Activated naive CD4-positive, alpha-beta T cell (primary cell): ENCODE measurements at regions not wholly inside any gene's neighbourhood (a gene's known extent, or its start where the extent isn't known, plus 50 kb on each side); places are given as distances from the start of the nearest gene placed in this dataset.

Source experiments
- DNase-seq, 4 experiments: peaks; one replicate each; lab custom pipeline; 2025; lab: John Stamatoyannopoulos, UW

DNA sequence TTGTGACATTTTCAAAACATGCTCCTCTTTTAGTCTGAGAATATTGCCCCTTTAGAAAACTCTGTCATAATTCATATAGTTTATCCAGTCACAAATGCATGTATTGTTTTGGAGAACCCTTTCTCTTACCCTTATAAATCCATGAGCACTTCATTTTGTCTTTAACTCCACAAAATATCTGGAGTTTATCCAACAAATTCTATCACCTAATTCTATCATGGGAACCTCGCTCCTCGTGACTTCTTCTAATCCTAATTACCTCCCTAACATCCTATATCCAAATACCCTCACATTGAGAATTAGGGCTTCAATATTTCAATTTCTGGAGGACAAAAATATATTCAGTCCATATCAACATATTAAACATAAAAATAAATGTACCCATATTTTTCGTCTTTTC is 1565.9 kb downstream of the ARAP2 start:
- DNase-seq: no peak

DNA sequence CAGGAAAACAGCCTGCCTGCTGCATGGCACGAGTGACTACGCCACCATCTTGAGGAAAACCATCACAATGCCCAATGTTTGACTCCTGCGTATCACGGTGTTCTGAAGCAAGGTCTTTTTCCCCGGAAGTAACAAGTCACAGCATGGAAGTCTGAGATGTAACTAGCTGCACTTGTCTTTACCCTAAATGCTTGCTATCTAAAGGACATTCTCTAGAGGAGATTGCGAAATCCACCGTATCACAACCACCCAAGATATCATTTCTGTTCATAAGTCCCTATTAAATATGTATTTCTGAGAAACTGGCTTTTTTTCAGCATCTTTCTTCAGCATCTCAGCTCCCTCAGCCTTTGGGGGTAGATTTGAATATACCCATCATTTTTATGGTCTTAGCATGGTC is 1565.1 kb downstream of the ARAP2 start:
- no peak for DNase-seq

DNA sequence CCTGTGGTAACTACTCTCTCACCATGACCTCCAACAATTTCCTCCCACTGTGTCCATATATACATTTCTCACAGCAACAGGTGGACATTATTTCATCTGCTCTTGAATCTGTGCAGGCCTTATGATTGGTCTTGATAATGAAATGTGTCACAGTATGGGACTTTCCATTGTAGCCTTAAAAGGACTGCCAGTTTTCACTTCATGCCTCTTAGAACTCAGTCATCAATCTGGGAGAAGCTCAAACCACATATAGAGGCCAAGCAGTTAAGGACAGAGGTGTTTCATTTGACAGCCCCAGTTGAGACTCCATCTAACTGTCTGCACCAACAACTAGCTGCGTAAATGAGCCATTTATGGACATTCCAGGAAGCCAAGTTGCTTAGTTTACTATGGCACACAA is 1534.8 kb downstream of the ARAP2 start:
- no peak for DNase-seq

DNA sequence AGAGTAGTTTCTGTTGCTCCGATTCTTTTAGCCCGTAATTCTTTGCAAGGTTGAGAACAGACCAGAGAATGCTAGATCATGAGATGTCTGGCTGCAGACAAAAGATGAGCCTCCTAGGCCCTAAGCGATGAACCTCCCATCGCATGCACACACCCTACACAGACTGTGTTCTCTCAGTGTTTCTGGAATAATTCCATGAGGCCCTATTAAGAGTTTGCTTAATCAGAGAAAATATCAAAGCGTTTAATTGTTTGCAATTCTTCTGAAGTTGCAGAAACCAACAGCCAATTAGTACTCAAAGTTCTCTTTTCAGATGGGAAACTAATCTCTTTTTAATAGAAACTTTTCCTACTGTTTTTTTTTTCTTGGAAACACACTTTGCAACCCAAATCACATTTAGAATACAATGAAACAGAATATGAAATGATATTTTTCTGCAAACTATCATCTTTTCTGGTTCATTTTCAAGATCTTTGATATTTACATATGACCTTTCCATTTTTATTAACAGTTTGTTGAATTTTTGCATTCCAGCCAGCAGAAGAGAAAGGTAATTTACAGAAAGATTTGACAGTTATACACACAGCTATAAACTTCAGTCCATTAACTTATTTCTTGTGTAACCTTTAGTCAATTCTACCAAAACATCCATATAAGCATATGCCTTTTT is 1525.6 kb downstream of the ARAP2 start:
- DNase-seq: no peak

DNA sequence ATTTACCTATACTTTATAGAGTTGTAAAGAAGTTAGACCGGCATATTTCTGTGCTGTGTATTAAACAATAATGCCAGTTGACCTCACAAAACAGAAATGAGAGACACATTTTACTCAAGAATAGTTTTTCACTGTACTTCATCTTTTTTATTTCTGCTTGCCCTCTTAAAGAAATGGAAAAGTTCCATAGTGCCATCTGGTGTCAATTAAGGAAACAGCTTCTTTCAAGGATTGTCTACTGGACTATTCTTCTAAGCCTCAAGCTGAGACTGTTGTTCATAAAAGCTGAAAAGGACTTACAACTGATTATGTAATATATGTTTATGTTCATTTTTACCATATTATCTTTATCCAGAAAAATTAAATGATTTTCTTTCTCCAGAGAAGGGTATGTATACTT is 1523.7 kb downstream of the ARAP2 start:
- DNase-seq: no peak

DNA sequence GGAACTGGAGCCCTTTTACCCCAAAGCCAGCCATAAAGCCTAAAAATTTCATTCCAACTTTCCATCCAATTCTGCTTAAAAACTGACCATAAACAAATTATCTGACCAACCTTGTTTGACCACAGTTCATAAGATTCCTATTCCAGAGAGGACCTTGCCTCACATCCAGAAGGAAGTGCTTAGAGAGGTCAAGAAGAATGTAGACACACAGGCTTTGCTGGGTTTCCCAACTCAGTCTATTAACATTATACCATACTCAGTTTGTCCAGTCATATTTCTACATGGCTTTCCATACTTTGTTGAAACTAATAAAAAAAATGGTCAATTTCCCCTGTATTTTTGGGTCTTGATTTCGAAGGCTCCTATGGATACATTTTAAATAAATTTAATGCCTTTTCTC is 1522.5 kb downstream of the ARAP2 start:
- no peak for DNase-seq

DNA sequence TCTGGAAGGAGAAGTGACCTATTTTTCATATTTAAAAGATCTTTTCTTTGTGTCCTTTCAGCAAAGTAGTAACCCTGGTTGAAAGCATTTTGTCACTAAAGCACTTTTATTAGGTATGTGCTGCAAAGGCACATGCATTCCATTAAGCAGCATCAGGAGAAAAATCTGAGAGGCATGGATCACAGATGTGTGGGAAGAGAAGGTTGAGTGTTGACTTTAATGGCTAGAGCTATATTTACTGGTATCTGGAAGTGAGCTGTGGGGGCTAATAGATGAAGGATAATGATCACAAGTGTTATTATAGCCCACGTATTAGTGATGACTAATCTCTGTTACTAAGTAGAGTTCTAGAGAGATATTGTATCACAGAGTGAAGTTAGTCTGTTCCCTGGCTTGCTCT is 1520.7 kb downstream of the ARAP2 start:
- DNase-seq: no peak

DNA sequence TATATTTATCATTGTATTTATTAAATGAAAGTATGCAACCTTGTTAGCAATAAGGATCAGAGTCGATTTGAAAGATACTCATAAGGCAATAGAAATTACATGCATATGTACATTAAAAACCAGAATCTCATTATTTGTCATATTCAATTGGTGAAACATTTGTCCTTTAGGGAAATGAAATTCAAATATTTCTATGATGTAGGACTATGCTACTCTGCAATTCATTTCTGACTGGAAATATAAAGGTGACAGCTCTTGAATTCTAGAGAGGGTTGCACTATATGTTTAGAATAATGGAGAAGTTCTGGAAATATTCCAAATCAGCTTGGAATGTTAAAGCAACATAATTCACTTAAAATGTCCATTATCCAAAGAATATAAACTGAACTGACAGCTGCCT is 1519.8 kb downstream of the ARAP2 start:
- no peak for DNase-seq

DNA sequence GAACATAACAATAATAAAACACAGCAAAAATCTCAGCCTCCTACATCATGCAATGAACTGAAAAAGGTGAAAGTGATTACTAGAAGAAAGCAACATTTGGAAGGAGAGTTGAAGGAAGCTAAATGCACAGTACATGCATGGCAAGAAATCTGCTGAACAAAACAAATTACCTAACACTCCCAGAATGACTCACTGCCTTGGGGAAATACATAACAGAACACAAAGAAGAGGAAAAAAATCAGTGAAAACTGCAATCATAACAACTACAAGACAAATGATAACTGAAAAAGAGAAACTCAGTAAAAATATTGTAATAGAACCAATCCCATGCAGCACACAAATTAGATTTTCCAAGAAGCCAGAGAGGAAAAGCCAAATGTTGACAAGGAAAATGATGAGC is 1513.2 kb downstream of the ARAP2 start:
- DNase-seq: no peak

DNA sequence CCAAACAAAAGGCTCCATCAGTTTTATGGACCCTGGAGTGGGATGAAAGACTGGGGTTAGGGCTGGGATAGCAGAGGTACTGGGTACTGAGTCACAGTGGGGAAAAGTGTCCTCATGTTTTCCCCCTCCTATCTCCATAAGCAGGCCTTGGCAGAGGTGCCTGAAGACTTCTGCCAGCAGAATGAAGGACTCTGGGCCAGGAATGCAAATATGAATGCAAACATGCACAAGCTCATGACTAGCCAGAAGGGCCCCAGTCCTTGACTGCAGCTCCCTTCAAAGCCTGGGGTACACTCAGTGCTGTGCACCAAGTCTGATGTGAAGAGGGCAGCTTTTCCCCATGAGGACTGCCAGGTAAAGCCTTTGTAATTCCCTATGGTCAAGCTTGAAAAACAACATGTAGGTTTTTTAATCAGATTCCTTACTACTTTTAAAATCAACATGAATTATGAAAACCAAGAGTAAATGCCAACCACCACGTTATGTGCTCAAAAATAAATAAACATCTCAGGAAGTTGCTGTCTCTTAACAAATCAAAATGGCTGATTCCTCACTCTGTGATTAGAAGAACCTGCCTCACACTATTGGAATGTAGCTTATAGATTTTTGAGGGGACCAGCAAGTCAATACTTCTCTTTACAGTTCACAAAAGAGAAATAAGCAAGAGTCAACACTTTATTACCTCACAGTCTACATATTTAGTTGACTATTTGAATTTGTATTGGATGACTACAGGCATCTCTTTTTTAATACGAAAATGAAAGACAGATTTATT is 1512.0 kb downstream of the ARAP2 start:
- DNase-seq: no peak

DNA sequence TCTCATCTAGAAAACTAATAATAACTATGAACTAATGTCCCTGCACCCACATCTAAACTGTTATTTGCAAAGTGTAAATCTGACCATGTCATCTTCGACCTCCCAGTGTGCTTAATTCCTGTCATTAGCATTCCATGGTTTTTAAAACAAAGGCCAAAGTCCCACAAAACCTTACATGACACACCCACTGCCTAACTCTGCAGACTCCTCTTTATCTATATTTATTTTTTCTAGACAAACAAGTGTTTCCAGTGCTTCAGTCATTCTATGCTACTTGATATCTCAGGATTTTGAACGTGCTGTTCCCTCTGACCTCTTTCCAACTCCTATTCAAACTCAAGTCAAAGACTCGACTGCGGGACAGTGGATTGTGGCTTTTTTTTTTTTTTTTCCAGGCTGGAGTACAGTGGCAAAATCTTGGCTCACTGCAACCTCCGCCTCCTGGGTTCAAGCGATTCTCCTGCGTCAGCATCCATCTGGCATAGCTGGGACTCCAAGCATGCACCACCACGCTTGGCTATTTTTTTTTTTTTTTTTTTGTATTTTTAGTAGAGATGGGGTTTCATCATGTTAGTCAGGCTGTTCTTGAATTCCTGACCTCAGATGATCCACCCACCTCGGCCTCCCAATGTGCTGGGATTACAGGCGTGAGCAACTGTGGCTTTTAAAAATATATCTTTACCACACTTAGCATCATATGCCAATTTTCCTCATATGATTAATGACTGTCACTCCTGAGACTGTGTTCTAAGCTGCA is 1511.0 kb downstream of the ARAP2 start:
- no peak for DNase-seq

DNA sequence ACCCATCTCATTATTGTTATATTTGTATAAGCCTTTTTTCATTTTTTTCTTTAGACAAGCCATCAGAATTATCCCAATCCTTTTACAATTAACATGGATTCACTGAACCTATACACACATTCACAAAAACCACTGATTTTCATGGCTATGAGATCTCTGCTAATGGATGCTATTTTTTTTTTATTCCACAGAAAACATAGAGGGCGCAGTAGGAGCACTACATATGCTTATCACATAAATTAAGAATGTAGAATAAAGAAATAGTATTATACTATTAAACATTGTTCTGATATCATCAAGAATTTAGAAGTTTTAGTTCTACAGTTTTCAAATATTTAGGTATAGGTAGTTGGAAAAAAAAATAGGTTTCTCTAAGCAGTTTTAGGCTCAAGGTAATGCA is 1477.4 kb downstream of the ARAP2 start:
- no peak for DNase-seq

DNA sequence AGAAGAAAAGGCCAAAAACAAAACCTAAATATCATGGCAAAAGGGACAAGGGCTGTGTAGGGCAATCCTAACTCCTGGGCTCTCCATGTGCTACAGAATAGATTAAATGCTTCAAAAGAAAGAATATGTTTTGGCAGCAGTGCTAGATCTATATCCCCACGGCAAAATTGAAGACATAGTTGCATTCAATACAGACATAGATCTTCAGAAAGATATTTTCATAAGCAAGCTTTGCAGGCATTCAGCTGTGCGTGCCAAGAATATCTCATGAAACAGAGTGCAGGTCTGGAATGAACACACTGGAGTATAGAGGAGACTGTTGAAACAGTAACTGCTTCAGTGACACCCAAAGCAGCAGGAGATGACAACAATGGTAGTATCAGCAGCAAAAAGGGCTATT is 1476.9 kb downstream of the ARAP2 start:
- no peak for DNase-seq

DNA sequence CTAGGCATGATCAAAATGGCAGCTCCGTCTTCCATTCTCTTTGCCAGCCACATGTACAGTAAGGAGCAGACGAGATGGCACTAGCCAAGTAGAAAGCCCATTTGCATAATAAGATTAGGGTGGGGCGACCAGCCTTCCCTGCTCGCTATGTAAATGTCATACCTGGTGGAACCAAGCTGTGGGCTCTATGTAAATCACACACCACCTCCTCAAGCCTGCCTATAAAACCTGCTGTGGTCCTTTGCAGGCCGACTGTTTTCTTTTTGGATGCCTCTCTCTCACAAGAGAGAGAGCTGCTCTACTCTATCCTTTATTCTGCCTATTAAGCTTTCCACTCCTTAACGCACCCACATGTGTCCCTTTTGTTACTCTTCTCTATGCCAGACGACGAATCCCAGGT is 1472.7 kb downstream of the ARAP2 start:
- no peak for DNase-seq

DNA sequence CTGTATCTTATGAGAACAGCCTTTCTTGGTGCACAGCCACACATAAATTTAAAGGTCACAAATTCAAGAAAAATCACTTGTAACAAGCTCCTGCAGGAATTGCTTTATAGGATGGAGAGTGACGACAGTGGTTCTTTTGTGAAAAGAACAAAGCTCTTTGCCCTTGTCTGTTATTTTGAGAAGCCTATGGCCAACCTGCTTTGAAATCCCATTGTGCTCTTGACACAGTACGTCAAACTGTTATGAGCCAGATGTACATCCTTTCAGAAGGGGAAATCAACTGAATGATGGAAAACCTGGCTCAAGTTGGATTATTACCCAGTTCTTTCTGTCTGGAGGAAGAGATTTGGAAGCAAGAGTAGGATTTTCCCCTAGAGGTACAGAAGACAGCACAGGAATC is 1454.2 kb downstream of the ARAP2 start:
- no peak for DNase-seq

DNA sequence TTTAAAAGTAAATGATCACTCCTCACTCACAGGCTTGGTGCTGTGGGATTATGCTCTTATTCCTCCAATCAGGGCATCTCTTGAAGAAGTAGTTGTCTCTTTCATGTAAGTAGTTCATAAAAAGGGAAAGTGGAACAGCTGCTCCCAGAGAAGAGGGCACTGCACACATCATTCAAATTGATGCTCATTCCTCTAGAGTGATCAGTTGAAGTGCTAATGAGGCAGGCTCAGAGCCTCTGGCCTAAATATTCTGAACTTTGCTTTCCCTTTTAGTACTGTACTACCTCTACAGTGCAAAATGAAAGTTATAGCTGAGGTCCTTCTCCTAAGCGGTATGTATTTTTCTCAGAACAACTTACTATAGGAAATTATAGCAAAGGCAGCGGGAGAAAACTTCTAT is 1453.1 kb downstream of the ARAP2 start:
- no peak for DNase-seq

DNA sequence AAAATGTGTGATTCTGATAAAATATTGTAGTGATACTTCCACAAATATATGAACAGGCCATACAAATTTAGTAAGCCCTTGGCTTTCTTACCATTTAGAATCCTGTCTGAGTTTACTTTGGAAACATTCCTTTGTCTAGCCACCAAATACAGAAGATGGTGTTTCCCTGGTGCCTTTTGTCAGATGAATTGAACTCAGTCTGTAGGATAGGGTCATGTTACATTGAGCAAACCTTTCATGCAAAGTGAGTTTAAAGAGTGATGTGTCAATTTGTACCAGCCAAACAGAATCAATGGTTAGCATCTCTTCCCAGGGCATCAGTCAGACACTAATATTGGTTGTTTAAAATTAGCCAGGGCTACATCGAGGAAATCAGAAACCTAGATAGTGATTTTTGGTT is 1443.4 kb downstream of the ARAP2 start:
- no peak for DNase-seq

DNA sequence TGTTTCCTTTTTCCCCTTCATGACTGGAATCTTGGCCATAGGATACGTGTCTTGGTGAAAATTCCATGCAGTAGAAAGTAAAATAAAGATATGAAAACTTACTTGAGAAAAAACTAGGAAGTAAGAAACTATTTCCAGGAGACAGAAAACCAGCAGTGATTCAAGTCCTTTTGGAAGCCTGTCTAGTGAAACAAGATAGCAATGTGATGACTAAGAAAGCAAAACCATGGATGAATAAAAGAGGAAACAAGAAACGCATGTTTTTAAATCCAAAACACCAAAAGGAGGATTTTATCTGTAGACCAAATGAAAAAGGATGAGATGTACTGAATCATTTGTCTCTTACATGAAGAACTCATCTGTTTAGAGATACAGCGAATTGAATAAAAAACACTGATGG is 1430.0 kb downstream of the ARAP2 start:
- DNase-seq: no peak

DNA sequence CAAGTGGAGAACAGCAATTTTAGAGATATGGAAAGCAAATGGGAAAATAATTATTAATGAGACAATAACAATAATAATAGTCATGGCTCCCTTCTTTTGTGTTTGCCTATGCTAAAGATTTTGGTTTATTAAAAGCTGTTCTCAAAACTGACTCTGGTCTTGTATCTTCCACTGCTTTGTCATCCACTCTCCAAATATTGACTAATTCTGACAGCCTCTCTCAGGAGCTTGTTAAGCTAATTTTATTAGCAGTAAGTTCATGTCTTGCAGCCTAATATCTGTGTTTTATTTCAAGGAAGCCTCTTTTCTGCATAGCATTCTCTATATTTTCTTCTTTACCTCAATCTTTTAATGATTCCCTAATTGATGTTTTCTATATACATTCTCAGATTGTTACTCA is 1419.8 kb downstream of the ARAP2 start:
- no peak for DNase-seq

DNA sequence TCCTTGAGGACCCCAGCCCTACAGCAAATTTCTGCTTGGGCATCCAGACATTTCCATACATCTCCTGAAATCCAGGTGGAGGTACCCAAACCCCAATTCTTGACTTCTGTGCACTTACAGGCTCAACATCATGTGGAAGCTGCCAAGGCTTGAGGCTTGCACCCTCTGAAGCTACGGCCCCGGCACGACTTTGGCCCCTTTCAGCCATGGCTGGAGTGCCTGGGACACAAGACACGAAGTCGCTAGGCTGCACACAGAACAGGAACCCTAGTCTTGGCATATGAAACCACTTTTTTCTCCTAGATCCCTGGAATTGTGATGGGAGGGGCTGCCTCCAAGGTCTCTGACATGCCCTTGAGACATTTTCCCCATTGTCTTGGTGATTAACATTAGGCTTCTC is 1417.7 kb downstream of the ARAP2 start:
- no peak for DNase-seq

DNA sequence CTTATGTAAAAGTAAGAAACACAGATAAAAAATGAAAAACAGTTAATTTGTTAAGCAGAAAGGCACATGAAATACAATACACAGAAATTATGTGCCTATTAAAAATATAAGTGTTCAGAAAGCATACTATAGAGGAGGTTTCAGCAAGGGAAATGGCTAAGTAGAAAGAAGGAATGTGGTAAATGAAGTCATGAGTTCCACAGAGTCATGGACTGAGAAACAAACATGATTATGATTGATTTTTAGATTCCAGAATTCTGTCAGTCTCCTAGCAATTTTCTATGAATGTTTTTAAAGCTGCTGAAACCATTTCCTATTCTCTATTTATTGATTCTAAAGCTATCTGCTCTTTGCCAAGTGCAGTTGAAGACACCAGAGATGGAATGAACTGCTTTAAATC is 1398.4 kb downstream of the ARAP2 start:
- no peak for DNase-seq

DNA sequence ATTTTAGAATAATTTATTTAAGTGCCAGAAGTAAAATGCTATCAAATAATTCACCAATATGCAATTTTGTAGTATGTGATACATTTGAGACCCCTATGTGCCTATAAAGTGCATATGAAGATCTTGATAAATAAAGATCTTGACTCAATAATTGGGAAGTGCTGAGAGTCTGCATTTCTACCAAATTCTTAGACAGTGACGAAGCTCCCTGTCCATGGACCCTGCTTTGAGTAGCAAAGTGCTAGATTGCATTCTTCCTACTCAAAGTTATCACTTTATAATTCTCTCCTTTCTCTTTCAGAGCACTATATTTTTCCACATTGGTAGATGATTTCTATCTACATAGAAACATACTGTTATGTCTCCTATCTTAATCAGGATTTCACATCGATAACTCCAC is 1393.9 kb downstream of the ARAP2 start:
- DNase-seq: no peak

DNA sequence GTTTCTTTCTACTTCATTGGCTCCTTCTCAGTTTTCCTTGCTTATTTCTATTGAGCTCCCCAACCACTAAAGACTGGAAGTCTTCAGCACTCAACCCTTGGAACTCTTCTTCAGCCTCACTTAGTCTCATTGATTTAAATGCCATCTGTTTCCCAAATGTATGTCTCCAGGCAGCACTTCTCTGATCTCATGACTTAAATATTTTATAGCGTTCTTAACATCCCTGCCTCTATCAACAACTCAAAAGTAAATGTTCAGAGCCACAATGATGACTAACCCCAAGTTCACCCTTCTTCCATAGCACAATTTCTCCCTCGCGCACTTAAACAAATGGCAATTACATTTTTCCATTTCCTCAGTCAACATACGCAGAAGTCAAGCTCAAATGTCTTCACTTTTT is 1393.3 kb downstream of the ARAP2 start:
- DNase-seq: no peak
